ENCODE measurements at regions not wholly inside any gene's neighbourhood (a gene's known extent, or its start where the extent isn't known, plus 50 kb on each side); places are given as distances from the start of the nearest gene placed in this dataset.
A peak's percentile ranks its signal among the peaks of the same experiment; 100 is the strongest.

DNA sequence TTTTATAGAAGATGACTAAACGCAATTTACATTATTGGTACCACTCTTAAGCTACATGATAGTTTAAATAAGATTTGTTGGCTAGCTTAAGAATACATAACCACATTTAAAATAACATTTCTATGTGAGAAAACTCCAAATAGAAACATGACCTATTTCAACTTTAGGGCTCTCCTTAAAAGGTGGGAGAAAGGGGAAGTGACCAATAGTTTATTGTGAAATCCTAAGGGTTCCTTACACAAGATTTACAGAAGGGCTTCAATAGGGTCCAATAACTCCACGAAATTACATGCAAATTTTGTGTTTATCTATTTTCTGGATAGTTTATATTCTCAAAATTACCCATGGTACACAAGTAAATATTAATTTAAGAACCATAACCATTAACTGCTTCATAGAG is 91.6 kb upstream of the DST start:
- DNase-seq (no peak), ATAC-seq (ENCODE audit: low FRiP score in 2 of 2) (no peak)
- 63 to 71% methylated on average over 2 of the region's 2 CpGs for WGBS, 2 donors
- H3K9me3 ChIP-seq, result no peaks in the 10 kb centered on the region
- no peaks in the 10 kb centered on the region for H3K27me3 ChIP-seq
- H3K36me3 ChIP-seq, result no peaks in the 10 kb centered on the region
- H3K4me3 ChIP-seq, result no peak overlapping the region
- TF ChIP-seq POLR2AphosphoS5 (IDR thresholded peaks at IDR 0.05) (no peak), POLR2A (IDR thresholded peaks at IDR 0.05) (no peak), EP300 (IDR thresholded peaks at IDR 0.05) (no peak)
- TF ChIP-seq, protein P1, sequence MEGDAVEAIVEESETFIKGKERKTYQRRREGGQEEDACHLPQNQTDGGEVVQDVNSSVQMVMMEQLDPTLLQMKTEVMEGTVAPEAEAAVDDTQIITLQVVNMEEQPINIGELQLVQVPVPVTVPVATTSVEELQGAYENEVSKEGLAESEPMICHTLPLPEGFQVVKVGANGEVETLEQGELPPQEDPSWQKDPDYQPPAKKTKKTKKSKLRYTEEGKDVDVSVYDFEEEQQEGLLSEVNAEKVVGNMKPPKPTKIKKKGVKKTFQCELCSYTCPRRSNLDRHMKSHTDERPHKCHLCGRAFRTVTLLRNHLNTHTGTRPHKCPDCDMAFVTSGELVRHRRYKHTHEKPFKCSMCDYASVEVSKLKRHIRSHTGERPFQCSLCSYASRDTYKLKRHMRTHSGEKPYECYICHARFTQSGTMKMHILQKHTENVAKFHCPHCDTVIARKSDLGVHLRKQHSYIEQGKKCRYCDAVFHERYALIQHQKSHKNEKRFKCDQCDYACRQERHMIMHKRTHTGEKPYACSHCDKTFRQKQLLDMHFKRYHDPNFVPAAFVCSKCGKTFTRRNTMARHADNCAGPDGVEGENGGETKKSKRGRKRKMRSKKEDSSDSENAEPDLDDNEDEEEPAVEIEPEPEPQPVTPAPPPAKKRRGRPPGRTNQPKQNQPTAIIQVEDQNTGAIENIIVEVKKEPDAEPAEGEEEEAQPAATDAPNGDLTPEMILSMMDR (IDR thresholded peaks at IDR 0.05), result no peak
- H3K27ac ChIP-seq, result no peak overlapping the region
- H3K4me1 ChIP-seq, result peaks cover 0 to 13% (median 3%) of the 10 kb centered on the region in 4 donors

DNA sequence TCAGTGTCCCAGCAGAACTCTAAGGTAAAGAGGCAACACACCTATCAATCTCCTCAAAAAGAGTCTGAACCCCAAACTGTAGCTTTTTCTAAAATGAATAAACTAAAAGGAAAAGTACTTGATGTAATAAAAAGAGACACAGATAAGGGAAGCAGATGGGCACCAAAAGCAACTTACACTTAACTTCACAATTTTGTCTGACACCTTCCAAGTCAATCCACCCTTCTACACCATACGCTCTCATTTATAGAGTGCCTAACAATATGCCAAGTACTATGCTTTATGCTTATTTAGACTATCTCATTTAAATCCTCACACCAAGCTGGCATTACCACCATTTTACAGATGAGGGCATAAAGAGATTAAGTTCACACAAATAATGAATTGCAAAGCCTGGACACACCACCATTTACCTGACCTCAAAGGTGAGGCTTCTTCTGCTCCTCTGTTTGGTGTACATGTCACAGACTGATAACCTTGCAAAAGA is 90.6 kb upstream of the DST start:
- Histone ChIP-seq H3K27ac (no peak overlapping the region), H3K27me3 (no peaks in the 10 kb centered on the region), H3K4me1 (peaks cover 0 to 13% (median 3%) of the 10 kb centered on the region in 4 donors), H3K9me3 (no peaks in the 10 kb centered on the region), H3K36me3 (no peaks in the 10 kb centered on the region), H3K4me3 (no peak overlapping the region)
- DNase-seq (no peak), ATAC-seq (ENCODE audit: low FRiP score in 2 of 2) (no peak)
- WGBS, 2 donors, result 96 to 98% methylated on average over 1 of the region's 1 CpG
- TF ChIP-seq, protein P1 (IDR thresholded peaks at IDR 0.05), result no peak
- TF ChIP-seq POLR2AphosphoS5 (IDR thresholded peaks at IDR 0.05), result no peak
- no peak for TF ChIP-seq EP300 (IDR thresholded peaks at IDR 0.05)
- no peak for TF ChIP-seq POLR2A (IDR thresholded peaks at IDR 0.05)

DNA sequence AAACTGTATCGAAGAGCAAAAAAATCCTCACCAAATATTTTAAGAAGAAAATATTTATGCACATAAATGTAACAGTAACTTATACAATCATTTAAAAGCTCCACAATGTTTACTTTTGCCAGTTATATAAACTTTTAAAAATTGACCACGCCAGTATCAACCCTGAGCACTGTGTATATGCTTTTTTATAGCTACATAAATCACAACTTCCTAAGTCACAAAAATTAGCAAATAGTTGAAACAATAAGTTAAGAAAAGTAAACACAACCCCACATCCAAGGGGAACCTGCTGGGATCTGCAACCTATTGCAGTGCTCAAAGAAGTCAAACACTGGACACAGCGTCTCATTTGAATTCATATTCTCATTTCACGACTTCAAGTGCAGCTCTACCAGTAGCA is 89.8 kb upstream of the DST start:
- DNase-seq, result no peak
- TF ChIP-seq, protein P1 (IDR thresholded peaks at IDR 0.05), result no peak
- TF ChIP-seq EP300 (IDR thresholded peaks at IDR 0.05) (no peak), POLR2AphosphoS5 (IDR thresholded peaks at IDR 0.05) (no peak), POLR2A (IDR thresholded peaks at IDR 0.05) (no peak)
- no peaks in the 10 kb centered on the region for H3K9me3 ChIP-seq
- H3K4me3 ChIP-seq, result no peak overlapping the region
- 60 to 71% methylated on average over 4 of the region's 4 CpGs for WGBS, 2 donors
- H3K4me1 ChIP-seq, result peaks cover 0 to 13% (median 3%) of the 10 kb centered on the region in 4 donors
- no peaks in the 10 kb centered on the region for H3K27me3 ChIP-seq
- no peaks in the 10 kb centered on the region for H3K36me3 ChIP-seq
- no peak overlapping the region for H3K27ac ChIP-seq
- ATAC-seq (ENCODE audit: low FRiP score in 2 of 2), result no peak

DNA sequence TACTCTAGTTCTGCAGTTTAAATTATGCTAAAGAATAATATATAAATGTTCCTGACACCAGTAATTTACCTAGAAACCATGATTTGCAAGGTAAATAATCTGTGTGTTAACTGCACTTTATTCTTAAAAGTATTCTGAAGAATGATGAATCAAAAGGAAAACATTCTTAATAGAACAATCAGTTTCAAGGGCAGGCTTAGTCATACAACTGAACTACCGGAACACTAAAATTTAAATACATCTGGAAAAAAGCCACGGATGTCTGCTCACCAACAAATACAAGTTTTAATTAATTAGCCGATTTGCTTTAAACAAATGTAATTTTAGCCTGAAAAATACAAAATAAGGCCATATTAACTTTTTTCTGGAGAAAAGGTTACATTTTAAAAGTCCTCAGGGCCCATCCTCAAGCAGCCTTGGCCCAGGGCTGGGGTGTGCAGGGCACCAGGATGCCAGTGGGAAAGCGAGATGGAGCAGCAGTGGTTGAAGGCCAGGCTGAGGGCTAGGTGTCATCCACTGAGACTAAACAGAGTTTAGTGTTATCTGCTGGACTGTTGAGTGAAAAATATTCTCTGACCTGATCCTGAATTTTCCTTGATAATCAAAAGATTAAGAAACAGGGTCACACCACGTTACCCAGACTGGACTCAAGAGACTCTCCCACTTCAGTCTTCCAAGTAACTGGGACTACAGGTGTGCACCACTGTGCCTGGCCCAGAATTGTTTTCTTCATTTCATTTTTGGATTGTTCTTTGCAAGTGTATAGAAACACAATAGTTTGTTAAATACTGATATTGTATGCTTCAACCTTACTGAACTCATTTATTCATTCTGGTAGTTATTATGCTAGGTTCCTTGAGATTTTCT is 88.2 kb upstream of the DST start:
- Histone ChIP-seq H3K27me3 (no peaks in the 10 kb centered on the region), H3K36me3 (no peaks in the 10 kb centered on the region), H3K9me3 (no peaks in the 10 kb centered on the region), H3K27ac (no peak overlapping the region), H3K4me1 (peaks cover 0 to 13% (median 3%) of the 10 kb centered on the region in 4 donors), H3K4me3 (no peak overlapping the region)
- ATAC-seq (ENCODE audit: low FRiP score in 2 of 2) (peak in 1 of 2 donors; percentile 42), DNase-seq (no peak)
- WGBS, 2 donors, result 76 to 77% methylated on average over 5 of the region's 5 CpGs
- TF ChIP-seq POLR2A (IDR thresholded peaks at IDR 0.05) (no peak), EP300 (IDR thresholded peaks at IDR 0.05) (no peak), POLR2AphosphoS5 (IDR thresholded peaks at IDR 0.05) (no peak)
- TF ChIP-seq, protein P1 (IDR thresholded peaks at IDR 0.05), result no peak

Measured in upper lobe of left lung (tissue), 6 donors.